NK-92 treated with Interleukin-12 subunit alpha and Interleukin-12 subunit beta, amount 100 ng/mL, for 24 hours (cell line): ENCODE measurements at regions not wholly inside any gene's neighbourhood (a gene's known extent, or its start where the extent isn't known, plus 50 kb on each side); places are given as distances from the start of the nearest gene placed in this dataset.
"Not testable (repeated sequence)": the region's sequence is repeated elsewhere in the genome, so short reads cannot be mapped to it uniquely, and the experiment has no call there.

Experiments used
- DNase-seq: peaks from one replicate; lab custom pipeline; 2025; lab: John Stamatoyannopoulos, UW

DNA sequence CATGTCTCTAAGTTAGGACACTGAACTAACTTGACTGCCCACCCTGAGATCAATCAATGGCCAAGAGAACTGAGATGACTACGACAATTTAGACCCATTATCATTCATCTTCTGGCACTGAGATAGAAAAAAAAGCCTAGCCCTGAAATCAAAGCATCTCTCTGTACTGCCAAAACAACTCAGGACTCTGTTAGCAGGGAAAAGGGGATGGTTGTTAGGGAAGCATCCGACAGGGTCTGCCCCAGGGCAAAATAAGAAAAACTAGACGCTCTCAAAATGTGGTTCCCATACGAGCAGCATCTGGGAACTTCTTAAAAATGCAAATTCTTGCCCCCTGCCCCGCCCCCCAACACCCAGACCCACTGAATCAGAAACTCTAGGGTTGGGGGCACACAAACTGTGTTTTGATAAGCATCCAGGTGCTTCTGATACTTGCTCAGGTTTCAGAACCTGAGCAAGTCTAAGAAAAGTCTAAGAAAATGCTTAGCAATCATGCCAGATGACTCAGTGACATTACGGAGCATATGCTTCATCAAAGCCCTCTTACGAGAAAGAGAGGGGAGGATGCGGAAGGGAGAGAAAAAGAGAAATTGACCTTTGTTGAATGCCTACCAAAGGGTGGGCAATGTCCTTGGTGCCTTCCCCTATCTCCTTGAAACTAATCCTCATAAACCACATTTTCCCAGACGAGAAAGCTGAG is 172.8 kb upstream of the HES1 start:
- no peak for DNase-seq

DNA sequence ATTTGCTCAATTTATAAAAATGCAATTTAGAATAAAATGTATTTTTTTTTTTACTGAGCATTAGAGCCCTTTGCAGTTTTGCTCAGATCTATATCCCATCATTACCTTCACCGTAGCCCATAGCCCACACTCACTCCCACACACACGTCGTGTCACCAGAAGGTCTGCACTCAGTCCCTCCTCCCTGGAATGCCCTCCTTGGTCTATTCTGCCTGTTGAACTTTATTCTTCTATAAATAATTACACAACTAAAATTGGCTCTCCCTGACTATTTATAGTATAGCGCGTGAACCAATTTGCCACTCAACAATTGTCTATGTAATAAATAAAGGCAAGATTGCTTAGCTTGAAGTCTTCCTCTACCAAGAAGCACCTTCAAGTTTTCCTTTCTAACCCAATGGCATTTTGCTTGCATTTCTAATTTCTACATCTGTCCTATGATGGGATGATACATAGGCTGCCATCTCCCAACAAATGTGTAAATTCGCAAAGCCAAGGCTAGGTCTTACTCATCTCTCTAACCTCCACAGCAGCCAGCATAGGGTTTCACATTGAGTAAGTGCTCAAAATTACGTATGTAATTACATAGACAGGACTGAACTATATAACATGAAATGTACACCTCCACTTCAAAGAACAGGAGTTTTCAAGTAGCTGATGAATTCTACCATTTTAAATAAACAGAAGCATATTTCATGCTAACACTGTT is 172.0 kb upstream of the HES1 start:
- DNase-seq: no peak

- no peak for DNase-seq
Observed at GRCh38 chr3:193964517-193964880, 171.4 kb upstream of the HES1 start.

DNA sequence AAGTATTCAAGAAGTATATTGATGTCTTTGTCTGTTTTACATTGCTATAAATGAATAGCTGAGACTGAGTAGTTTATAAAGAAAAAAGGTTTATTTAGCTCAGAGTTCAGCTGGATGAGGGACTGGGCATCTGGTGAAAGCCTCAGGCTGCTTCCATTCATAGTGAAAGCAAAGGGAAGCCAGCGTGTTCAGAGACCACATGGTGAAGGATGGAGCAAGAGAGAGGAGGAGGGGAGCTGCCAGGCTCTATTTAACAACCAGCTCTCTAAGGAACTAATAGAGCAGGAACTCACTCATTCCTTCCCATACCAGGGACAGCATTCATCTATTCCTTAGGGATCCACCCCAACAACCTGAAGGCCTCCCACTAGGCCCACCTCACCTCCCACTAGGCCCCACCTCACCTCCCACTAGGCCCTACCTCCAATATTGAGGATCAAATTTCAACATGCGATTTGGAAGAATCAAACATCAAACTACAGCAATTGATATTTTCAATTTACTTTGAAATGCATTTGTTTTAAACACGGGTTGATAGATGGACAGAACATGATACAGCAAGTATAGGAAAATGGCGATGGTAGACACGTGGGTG is 167.5 kb upstream of the HES1 start:
- no peak for DNase-seq

DNA sequence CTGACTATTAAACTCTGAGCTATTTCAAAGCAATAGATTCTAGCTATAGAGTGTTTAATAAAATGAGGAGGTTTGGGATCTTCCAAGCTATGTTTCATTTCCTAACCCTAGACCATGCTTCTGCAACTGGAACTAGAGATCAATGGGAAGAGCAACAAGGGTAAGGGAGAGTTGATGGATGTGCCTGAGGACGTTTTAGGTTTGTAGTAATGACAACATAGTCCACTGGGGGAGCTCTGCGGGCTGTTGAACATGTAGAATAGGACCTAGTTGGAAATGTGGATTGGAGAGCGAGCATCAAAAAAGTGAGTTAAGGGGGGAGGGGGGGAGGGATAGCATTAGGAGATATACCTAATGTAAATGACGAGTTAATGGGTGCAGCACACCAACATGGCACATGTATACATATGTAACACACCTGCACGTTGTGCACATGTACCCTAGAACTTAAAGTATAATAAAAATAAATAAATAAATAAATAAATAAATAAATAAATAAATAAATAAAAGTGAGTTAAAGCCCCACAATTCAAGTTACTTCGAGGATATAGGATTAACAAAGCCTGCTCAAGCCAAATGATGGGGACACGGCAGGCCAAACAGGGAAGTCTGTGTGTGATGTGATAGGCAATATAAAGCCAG is 165.7 kb upstream of the HES1 start:
- DNase-seq: not testable (repeated sequence)

GRCh38 chr3:193970773-193971206 is 165.2 kb upstream of the HES1 start:
- no peak for DNase-seq

DNA sequence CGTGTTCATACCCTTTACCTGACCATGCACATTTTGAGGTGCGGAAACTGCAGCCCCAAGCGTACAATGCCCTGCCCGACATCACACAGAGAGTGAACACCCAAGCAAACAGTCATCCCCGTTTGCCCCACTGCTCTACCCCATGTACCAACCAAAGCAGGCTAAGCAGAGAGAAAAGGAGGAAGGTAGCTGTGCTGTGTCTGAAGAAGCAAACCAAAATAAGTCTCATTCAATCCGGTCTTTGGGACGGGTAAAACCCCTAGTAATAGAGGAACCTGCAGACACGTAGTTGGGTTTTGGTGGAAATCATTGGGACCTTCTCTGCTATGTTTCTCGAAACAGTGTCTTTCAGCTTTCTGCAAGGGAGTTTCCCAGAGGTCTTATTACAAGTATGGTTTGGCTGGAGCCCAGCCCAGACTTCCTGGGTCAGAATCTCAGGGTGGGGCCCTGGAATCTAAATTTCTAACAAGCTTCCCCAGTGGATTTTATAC is 164.6 kb upstream of the HES1 start:
- no peak for DNase-seq

DNA sequence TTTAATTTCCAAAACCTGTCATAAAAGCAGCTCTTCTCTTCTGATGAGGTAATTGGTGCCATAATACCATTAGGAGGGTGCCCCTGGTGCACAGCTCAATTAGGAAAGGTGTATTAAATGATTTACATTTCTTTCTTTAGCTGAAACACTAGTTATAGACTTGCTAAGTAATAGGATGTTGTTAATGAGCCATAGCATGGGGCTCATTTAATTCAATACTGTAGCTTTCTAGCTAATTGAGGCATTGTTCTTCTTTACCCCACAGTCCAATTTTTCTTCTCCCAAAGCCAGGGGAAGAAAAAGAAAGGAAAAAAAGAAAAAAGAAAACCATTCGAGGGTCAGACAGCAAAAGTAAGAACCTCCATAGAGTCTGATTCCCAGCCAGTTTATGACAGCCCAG is 164.0 kb upstream of the HES1 start:
- no peak for DNase-seq

- DNase-seq: no peak
Observed at GRCh38 chr3:193972832-193973231, 163.1 kb upstream of the HES1 start.

DNA sequence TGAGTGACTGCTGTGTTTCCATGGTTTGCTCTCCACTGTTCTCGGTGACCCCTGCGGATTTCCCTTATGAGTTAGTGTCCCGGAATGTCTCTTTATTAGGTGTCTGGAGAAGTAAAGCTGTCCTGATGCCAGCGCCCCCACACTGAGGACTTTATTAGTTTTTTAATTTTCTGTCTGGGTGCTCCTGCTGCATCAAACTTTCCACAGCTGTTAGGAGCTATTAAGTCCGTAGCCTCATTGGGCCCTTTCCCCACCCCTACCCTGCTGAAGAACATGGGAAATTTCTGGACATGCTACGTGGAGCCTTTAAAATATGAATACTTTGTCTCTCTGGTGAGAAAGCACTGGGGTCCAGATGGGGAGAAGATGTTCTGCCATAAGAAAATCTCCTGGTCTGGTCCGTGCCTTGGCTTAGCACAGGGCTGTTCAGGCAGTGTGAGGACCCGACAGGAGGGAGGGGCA is 161.7 kb upstream of the HES1 start:
- DNase-seq: no peak

- no peak for DNase-seq
Observed at GRCh38 chr3:193974671-193975535, 161.0 kb upstream of the HES1 start.

DNA sequence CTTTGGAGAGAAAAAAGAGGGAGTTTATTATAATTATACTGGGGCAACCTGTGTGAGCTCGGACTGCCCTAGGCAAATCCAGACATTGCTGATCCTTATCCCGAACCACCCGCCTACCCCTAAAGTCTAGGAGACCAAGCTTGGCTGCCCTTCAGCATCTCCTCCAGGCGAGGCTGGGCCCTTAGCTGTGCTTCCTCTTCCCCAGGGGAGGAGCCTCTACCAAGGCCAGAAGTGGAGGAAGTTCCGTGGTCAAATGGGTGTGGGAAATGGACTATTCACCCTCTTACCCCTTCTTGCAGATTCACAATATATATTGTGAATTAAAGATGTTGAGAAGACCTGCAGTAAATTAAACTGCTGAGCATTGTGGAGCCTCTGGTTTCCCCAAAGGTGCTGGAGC is 158.3 kb upstream of the HES1 start:
- no peak for DNase-seq

DNA sequence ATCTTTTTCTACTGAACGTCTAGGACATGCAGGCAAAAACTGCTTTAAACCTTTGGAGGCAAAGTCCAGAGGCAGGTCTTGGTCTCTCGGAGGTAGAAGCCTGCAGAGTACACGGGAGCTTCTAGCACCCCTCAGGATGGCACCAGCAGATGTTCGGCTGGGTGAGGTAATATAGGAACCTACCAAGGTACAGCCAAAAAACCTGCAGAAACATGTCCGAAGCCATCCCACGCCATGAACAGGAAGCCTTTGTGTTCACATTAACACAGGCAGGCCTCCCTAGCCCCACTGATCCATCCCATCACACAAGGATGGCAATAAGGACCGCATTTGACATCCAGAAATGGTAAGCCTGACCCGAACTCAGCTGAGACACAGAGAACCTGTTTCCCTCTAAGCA is 157.9 kb upstream of the HES1 start:
- no peak for DNase-seq

GRCh38 chr3:193978486-193978885 is 157.5 kb upstream of the HES1 start:
- DNase-seq: no peak

GRCh38 chr3:193980326-193980725 is 155.6 kb upstream of the HES1 start:
- DNase-seq: no peak

DNA sequence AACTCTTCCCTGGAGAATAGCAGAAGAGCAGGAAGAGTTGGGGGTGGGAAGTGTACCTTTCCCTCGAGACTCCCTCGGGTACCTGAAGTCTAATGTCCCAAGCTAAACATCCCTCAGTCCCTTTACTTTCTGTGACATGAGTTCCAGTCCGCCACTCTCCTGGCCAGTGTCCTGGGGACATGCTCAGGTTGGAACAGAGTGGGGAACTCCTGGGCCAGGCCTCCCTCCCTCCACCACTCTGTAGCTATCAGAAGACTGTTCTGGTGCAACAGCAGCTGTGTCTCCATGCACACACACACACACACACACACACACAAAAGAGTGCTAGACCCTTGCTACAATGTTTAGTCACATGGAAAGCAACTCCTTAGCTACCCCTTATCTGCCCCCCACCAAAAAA is 155.0 kb upstream of the HES1 start:
- DNase-seq: no peak

DNA sequence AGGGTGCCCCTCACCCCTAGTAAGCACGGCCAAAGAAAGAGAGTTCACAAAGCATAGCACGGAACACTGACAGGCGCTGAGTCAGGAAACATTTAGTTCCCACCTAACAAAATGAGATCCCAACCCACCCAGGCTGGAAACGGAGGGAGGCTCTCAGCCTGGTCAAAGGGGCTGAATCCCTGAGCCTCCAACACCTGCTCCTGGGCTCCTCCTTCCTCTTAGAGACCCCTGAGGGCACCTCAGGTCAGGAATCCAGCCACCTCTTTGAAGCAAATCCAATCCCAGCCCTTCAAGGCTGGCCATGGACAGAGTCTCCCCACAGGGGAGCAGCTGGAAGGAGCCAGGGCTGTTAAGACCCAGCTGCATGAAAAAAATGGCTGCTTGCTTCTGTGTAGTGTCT is 154.4 kb upstream of the HES1 start:
- DNase-seq: no peak

DNA sequence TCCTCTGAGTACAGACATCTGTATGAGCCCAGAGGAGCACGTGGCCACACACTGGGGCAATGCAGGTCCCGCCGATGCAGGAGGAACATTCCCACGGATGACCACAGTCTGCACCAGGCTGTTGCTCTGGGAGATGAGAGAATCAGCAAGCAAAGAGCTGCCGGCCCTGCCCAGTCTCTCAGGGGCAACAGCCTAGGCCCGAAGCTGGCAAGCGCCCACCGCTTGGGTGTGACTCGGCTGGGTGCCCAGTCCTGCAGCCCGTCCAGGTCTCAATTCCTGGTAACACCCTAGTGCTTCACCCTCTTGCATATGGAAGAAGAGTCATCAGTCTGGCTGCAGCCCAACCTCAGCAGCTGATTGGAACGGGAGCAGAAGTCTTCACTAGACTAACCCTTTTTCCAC is 153.7 kb upstream of the HES1 start:
- no peak for DNase-seq

DNA sequence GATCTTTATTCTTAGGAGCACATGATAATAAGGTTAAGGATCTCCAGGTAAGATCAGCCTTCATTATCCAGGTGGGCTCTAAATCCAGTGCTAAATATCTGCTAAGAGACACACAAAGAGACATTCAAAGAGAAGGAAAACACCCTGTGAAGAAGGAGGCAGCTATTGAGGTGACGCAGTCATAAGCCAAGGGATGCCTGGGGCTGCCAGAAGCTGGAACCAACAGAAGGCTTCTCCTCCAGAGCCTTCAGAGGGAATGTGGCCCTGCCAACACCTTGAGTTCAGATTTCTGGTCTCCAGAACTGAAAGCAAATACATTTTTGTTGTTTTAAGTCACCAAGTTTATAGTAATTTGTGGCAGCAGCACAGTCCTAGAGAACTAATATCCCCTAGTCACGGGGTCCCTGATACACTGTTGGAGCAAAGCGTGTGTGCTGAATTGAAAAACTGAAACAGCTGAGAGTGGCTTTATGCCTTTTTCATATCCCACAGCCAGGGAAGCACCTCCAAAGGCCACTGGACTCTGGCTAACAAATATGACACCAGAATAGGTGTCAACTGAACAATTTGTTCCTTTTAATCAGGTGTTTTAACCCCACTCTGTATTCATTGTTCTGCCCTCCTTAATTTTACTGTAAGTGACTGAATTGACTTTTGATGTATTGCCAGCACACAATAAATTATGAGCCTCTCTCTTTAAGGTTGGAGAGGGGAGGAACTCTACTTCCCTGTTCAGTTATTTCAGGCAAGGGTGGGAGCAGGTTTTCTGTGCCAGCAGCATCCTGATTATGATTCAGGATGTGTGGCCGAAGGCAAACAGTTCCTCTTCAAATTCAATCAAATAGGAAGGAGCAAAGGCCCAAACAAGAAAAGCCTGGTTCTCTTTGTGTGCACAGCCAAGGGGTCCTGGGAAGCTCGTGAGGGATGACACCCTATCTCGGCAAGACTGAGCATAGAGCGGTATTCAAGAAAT is 151.8 kb upstream of the HES1 start:
- DNase-seq: no peak

GRCh38 chr3:193984876-193985275 is 151.1 kb upstream of the HES1 start:
- DNase-seq: no peak

- DNase-seq: no peak
Observed at GRCh38 chr3:193987186-193987585, 148.8 kb upstream of the HES1 start.
